ENCODE measurements at regions not wholly inside any gene's neighbourhood (a gene's known extent, or its start where the extent isn't known, plus 50 kb on each side); places are given as distances from the start of the nearest gene placed in this dataset.
"Not testable (repeated sequence)": the region's sequence is repeated elsewhere in the genome, so short reads cannot be mapped to it uniquely, and the experiment has no call there.

GRCh38 chr5:56302027-56302426 lies 68.9 kb upstream of the ANKRD55 start:
- H3K27me3 Mint-ChIP-seq: no peaks in the 10 kb centered on the region
- H3K27ac Mint-ChIP-seq: no peak overlapping the region
- peaks cover 8 to 15% of the 10 kb centered on the region in 2 donors for H3K36me3 Mint-ChIP-seq
- peaks cover 5 to 8% (median 6%) of the 10 kb centered on the region in 3 donors for H3K4me1 Mint-ChIP-seq
- peaks cover 0 to 16% (median 6%) of the 10 kb centered on the region in 7 donors for H3K9me3 Mint-ChIP-seq
- DNase-seq: no peak
- H3K4me3 Mint-ChIP-seq: no peak overlapping the region
- no peak for ATAC-seq (ENCODE audit: low read depth in 2 of 2)

DNA sequence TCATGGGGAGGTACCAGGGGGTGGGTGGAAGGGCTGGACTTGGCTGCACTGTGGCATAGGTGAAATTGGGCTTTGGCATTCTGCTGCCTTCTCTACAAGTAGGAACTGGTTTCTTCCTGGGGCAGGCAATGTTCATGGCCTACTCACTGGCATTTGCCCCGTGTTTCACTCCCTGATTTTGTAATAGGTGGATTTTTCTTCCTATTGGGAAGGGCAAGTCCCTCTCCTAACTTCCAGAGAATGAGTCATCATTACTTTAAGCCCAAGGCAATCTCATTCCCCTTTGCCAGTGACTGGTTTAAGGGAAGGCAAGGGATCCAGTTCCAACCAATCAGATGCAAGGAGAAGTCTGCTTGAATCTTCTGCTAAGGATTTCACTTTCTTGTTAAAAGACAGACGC lies 67.9 kb upstream of the ANKRD55 start:
- DNase-seq (no peak), ATAC-seq (ENCODE audit: low read depth in 2 of 2) (no peak)
- Mint-ChIP-seq H3K4me3 (peak overlapping the region in 1 of 8 donors; percentile 31), H3K36me3 (peaks cover 2 to 6% of the 10 kb centered on the region in 2 donors), H3K9me3 (peaks cover 0 to 6% (median under 1%) of the 10 kb centered on the region in 7 donors), H3K27me3 (no peaks in the 10 kb centered on the region), H3K4me1 (peaks cover 5 to 8% (median 6%) of the 10 kb centered on the region in 3 donors), H3K27ac (no peak overlapping the region)

GRCh38 chr5:56299212-56299611 lies 66.1 kb upstream of the ANKRD55 start:
- Mint-ChIP-seq H3K4me1 (peaks cover 4 to 8% (median 6%) of the 10 kb centered on the region in 3 donors), H3K27me3 (no peaks in the 10 kb centered on the region), H3K4me3 (no peak overlapping the region), H3K9me3 (no peaks in the 10 kb centered on the region), H3K27ac (peak overlapping the region in 2 of 6 donors; percentile 15 to 68), H3K36me3 (no peaks in the 10 kb centered on the region)
- no peak for DNase-seq
- ATAC-seq (ENCODE audit: low read depth in 2 of 2): no peak

GRCh38 chr5:56298336-56299090 lies 65.4 kb upstream of the ANKRD55 start:
- no peak overlapping the region for H3K4me3 Mint-ChIP-seq

GRCh38 chr5:56297851-56298250 lies 64.7 kb upstream of the ANKRD55 start:
- Mint-ChIP-seq H3K9me3 (peaks cover 0 to 5% (median 0%) of the 10 kb centered on the region in 7 donors), H3K27me3 (no peaks in the 10 kb centered on the region), H3K36me3 (no peaks in the 10 kb centered on the region), H3K27ac (no peak overlapping the region), H3K4me3 (no peak overlapping the region), H3K4me1 (peaks cover 4 to 8% (median 6%) of the 10 kb centered on the region in 3 donors)
- ATAC-seq (ENCODE audit: low read depth in 2 of 2): no peak
- no peak for DNase-seq

More at GRCh38 chr5:56298336-56299090, 65.4 kb upstream of the ANKRD55 start:
- DNase-seq: no peak
- H3K27me3 Mint-ChIP-seq: no peaks in the 10 kb centered on the region
- peaks cover 4 to 8% (median 6%) of the 10 kb centered on the region in 3 donors for H3K4me1 Mint-ChIP-seq
- H3K36me3 Mint-ChIP-seq: no peaks in the 10 kb centered on the region
- no peak for ATAC-seq (ENCODE audit: low read depth in 2 of 2)
- H3K27ac Mint-ChIP-seq: peak overlapping the region in 1 of 6 donors; percentile 15
- peaks cover 0 to 3% (median 0%) of the 10 kb centered on the region in 7 donors for H3K9me3 Mint-ChIP-seq

DNA sequence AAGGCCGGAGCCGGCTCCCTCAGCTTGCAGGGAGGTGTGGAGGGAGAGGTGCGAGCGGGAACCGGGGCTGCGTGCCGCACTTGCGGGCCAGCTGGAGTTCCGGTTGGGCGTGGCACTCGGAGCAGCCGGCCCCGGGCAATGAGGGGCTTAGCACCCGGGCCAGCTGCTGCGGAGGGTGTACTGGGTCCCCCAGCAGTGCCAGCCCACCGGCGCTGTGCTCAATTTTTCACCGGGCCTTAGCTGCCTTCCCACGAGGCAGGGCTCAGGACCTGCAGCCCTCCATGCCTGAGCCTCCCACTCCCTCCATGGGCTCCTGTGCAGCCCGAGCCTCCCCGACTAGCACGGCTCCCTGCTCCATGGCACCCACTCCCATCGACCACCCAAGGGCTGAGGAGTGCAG lies 62.2 kb upstream of the ANKRD55 start:
- not testable (repeated sequence) for H3K36me3 Mint-ChIP-seq; ATAC-seq (ENCODE audit: low read depth in 2 of 2); H3K27me3 Mint-ChIP-seq; DNase-seq; H3K27ac Mint-ChIP-seq; H3K4me3 Mint-ChIP-seq; H3K9me3 Mint-ChIP-seq
- peaks cover 6 to 16% (median 12%) of the 10 kb centered on the region in 3 donors for H3K4me1 Mint-ChIP-seq

GRCh38 chr5:56294354-56294753 lies 61.2 kb upstream of the ANKRD55 start:
- DNase-seq: no peak
- H3K36me3 Mint-ChIP-seq: no peaks in the 10 kb centered on the region
- H3K4me3 Mint-ChIP-seq: peak overlapping the region in 1 of 8 donors; percentile 44
- no peaks in the 10 kb centered on the region for H3K27me3 Mint-ChIP-seq
- ATAC-seq (ENCODE audit: low read depth in 2 of 2): no peak
- H3K4me1 Mint-ChIP-seq: peaks cover 6 to 16% (median 10%) of the 10 kb centered on the region in 3 donors
- peak overlapping the region in 1 of 6 donors; percentile 47 for H3K27ac Mint-ChIP-seq
- H3K9me3 Mint-ChIP-seq: peaks cover 0 to 5% (median 0%) of the 10 kb centered on the region in 7 donors

GRCh38 chr5:56292874-56293273 lies 59.7 kb upstream of the ANKRD55 start:
- peaks cover 5 to 15% (median 13%) of the 10 kb centered on the region in 3 donors for H3K4me1 Mint-ChIP-seq
- ATAC-seq (ENCODE audit: low read depth in 2 of 2); H3K27ac Mint-ChIP-seq; H3K4me3 Mint-ChIP-seq; H3K27me3 Mint-ChIP-seq; H3K9me3 Mint-ChIP-seq; DNase-seq; H3K36me3 Mint-ChIP-seq: not testable (repeated sequence)

- no peak overlapping the region for H3K4me3 Mint-ChIP-seq
- ATAC-seq (ENCODE audit: low read depth in 2 of 2) (no peak), DNase-seq (no peak)
- peaks cover 0 to 6% of the 10 kb centered on the region in 2 donors for H3K36me3 Mint-ChIP-seq
- H3K4me1 Mint-ChIP-seq: peaks cover 5 to 15% (median 13%) of the 10 kb centered on the region in 3 donors
- peak overlapping the region in 1 of 6 donors; percentile 60 for H3K27ac Mint-ChIP-seq
- H3K27me3 Mint-ChIP-seq: no peaks in the 10 kb centered on the region
- H3K9me3 Mint-ChIP-seq: peaks cover 0 to 5% (median 0%) of the 10 kb centered on the region in 7 donors
Observed at GRCh38 chr5:56291661-56292374, 58.7 kb upstream of the ANKRD55 start.

DNA sequence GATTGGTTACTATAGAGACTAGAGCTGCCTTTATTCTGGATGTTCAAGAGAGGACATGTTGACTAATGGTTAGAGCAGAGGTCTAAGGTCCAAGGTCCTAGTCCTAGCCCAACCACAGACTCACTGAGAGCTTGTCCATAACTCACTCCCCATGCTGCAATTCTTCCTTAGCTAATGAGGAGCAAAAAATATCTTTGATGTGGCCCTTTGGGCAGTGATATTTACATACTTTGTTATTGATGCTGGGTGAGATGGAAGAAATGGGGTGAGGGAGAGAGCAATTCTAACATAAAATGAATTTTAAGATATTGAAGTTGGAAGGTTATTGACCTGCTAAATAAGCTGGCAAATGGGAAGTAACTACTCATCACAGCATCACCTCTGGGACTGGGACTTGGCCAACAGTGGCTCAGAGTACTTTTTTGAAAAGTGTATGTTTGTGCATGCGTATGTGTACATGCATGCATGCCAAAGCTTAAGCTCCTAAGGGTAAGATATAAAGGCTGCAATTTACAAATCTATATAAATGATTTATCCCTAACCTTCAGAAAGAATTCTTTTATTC lies 58.0 kb upstream of the ANKRD55 start:
- no peak for ATAC-seq (ENCODE audit: low read depth in 2 of 2)
- Mint-ChIP-seq H3K9me3 (peaks cover 0 to 5% (median 0%) of the 10 kb centered on the region in 7 donors), H3K27ac (peak overlapping the region in 2 of 6 donors; percentile 28 to 70), H3K4me3 (no peak overlapping the region), H3K27me3 (no peaks in the 10 kb centered on the region), H3K4me1 (peaks cover 5 to 15% (median 13%) of the 10 kb centered on the region in 3 donors), H3K36me3 (peaks cover 0 to 6% of the 10 kb centered on the region in 2 donors)
- DNase-seq: no peak

DNA sequence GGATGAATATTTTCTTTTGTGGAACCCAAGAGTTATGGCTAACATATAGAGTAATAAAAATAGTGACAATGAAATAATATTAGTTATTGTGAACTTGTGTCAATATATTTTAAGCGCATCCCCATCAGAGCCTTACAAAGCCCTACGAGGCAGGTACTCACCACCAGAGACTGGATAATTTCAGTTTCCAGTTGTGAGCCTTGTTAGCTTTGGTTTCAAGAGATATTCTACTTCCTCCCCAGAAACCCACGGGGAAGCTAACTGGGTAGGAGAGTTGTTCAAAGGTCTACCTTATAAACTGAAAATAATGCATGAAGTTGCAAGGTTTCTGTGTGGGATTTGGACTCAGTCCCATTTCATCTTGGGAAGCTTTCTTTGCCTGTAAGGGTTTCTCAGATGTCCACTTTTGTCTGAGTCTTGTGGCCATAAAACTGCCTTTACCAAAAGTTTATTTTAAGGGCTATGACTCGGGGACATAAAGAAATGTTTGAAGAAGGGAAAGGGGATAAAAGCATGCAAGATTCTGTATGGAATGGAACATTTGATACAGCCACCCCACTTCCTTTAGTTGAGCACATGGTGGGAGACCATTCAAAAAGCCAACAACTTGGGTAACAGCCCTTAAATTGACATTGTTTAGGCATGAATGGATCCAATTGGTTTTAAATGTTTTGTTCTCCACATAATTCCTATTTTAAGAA lies 57.4 kb upstream of the ANKRD55 start:
- peaks cover 0 to 5% (median 0%) of the 10 kb centered on the region in 7 donors for H3K9me3 Mint-ChIP-seq
- H3K4me3 Mint-ChIP-seq: no peak overlapping the region
- DNase-seq: no peak

GRCh38 chr5:56289602-56289987 lies 56.5 kb upstream of the ANKRD55 start:
- Mint-ChIP-seq H3K9me3 (peaks cover 0 to 5% (median 0%) of the 10 kb centered on the region in 7 donors), H3K4me1 (peaks cover 5 to 15% (median 13%) of the 10 kb centered on the region in 3 donors), H3K4me3 (no peak overlapping the region), H3K27me3 (no peaks in the 10 kb centered on the region), H3K27ac (no peak overlapping the region), H3K36me3 (peaks cover 0 to 6% of the 10 kb centered on the region in 2 donors)
- ATAC-seq (ENCODE audit: low read depth in 2 of 2) (no peak), DNase-seq (no peak)

More for the DNA sequence above, 57.4 kb upstream of the ANKRD55 start:
- Mint-ChIP-seq H3K27ac (peak overlapping the region in 2 of 6 donors; percentile 28 to 47), H3K27me3 (no peaks in the 10 kb centered on the region), H3K36me3 (peaks cover 0 to 6% of the 10 kb centered on the region in 2 donors), H3K4me1 (peaks cover 5 to 15% (median 13%) of the 10 kb centered on the region in 3 donors)
- peak; percentile 35 to 67 for ATAC-seq (ENCODE audit: low read depth in 2 of 2)
